ENCODE measurements at regions not wholly inside any gene's neighbourhood (a gene's known extent, or its start where the extent isn't known, plus 50 kb on each side); places are given as distances from the start of the nearest gene placed in this dataset.

DNA sequence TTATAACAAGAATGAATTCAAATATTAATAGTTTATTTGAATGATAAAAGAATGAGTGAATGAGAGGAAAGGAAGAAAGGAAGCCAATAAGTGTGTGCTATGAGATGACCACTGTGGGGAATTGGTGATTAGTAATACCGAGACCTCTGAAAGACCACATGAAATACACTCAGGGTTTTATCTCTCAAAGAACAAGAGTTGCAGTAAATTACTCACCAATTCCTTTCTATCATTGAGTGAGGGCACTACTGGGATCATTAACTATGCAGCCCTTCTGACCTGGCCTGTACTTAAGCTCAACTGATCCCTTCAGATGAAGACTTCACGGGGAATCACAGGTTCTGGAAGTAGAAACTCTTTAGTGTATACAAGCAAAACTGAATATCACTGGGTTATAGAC is 1636.1 kb downstream of the SLITRK5 start:
- TF ChIP-seq TCF7L2 (IDR thresholded peaks at IDR 0.05; ENCODE audit: borderline replicate concordance, low read depth, low read length) (no peak), ZNF16 (tag by site-specific recombination; IDR thresholded peaks at IDR 0.05; ENCODE audit: low read depth) (no peak), SALL2 (tag by site-specific recombination; IDR thresholded peaks at IDR 0.05; ENCODE audit: borderline replicate concordance) (no peak), MZF1 (tag by site-specific recombination; IDR thresholded peaks at IDR 0.05; ENCODE audit: borderline replicate concordance) (no peak), ZNF184 (tag by site-specific recombination; IDR thresholded peaks at IDR 0.05) (no peak), ZBTB1 (tag by site-specific recombination; IDR thresholded peaks at IDR 0.05) (no peak), ZNF350 (tag by site-specific recombination; IDR thresholded peaks at IDR 0.05) (no peak)
- TF ChIP-seq, protein P1, sequence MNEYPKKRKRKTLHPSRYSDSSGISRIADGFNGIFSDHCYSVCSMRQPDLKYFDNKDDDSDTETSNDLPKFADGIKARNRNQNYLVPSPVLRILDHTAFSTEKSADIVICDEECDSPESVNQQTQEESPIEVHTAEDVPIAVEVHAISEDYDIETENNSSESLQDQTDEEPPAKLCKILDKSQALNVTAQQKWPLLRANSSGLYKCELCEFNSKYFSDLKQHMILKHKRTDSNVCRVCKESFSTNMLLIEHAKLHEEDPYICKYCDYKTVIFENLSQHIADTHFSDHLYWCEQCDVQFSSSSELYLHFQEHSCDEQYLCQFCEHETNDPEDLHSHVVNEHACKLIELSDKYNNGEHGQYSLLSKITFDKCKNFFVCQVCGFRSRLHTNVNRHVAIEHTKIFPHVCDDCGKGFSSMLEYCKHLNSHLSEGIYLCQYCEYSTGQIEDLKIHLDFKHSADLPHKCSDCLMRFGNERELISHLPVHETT (tag by site-specific recombination; IDR thresholded peaks at IDR 0.05): no peak
- TF ChIP-seq, protein P2, sequence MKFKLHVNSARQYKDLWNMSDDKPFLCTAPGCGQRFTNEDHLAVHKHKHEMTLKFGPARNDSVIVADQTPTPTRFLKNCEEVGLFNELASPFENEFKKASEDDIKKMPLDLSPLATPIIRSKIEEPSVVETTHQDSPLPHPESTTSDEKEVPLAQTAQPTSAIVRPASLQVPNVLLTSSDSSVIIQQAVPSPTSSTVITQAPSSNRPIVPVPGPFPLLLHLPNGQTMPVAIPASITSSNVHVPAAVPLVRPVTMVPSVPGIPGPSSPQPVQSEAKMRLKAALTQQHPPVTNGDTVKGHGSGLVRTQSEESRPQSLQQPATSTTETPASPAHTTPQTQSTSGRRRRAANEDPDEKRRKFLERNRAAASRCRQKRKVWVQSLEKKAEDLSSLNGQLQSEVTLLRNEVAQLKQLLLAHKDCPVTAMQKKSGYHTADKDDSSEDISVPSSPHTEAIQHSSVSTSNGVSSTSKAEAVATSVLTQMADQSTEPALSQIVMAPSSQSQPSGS (tag by site-specific recombination; IDR thresholded peaks at IDR 0.05; ENCODE audit: low read depth): no peak
- TF ChIP-seq, protein P3, sequence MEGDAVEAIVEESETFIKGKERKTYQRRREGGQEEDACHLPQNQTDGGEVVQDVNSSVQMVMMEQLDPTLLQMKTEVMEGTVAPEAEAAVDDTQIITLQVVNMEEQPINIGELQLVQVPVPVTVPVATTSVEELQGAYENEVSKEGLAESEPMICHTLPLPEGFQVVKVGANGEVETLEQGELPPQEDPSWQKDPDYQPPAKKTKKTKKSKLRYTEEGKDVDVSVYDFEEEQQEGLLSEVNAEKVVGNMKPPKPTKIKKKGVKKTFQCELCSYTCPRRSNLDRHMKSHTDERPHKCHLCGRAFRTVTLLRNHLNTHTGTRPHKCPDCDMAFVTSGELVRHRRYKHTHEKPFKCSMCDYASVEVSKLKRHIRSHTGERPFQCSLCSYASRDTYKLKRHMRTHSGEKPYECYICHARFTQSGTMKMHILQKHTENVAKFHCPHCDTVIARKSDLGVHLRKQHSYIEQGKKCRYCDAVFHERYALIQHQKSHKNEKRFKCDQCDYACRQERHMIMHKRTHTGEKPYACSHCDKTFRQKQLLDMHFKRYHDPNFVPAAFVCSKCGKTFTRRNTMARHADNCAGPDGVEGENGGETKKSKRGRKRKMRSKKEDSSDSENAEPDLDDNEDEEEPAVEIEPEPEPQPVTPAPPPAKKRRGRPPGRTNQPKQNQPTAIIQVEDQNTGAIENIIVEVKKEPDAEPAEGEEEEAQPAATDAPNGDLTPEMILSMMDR (tag by site-specific recombination; IDR thresholded peaks at IDR 0.05): no peak
- TF ChIP-seq, protein P4, sequence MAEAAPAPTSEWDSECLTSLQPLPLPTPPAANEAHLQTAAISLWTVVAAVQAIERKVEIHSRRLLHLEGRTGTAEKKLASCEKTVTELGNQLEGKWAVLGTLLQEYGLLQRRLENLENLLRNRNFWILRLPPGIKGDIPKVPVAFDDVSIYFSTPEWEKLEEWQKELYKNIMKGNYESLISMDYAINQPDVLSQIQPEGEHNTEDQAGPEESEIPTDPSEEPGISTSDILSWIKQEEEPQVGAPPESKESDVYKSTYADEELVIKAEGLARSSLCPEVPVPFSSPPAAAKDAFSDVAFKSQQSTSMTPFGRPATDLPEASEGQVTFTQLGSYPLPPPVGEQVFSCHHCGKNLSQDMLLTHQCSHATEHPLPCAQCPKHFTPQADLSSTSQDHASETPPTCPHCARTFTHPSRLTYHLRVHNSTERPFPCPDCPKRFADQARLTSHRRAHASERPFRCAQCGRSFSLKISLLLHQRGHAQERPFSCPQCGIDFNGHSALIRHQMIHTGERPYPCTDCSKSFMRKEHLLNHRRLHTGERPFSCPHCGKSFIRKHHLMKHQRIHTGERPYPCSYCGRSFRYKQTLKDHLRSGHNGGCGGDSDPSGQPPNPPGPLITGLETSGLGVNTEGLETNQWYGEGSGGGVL (tag by site-specific recombination; IDR thresholded peaks at IDR 0.05): no peak

Measured in HEK293 (cell line).